Lower lobe of right lung (tissue), 2 donors: ENCODE measurements at regions not wholly inside any gene's neighbourhood (a gene's known extent, or its start where the extent isn't known, plus 50 kb on each side); places are given as distances from the start of the nearest gene placed in this dataset.

Experiments
- ATAC-seq, 2 donors: fragments of 200-7000 bp; cut with Tn5 transposase; one replicate each; pipeline ENCODE4 v1.9.1; 2020 to 2022; ENCODE audit warnings: mild to moderate bottlenecking in 2 of 2, moderate library complexity in 2 of 2
- DNase-seq: peaks from one replicate; pipeline ENCODE4 v3.0.0-alpha.2; 2020
- H3K27ac ChIP-seq: fragments of 200-600 bp; one replicate; pipeline ENCODE4 v1.8.0; 2022
- H3K27me3 ChIP-seq: fragments of 200-600 bp; one replicate; pipeline ENCODE4 v1.8.0; 2022; ENCODE audit warnings: low read depth
- H3K36me3 ChIP-seq: fragments of 200-600 bp; one replicate; pipeline ENCODE4 v1.8.0; 2022; ENCODE audit warnings: mild to moderate bottlenecking
- H3K4me1 ChIP-seq: fragments of 200-600 bp; one replicate; pipeline ENCODE4 v1.8.0; 2022
- H3K4me3 ChIP-seq: fragments of 200-600 bp; one replicate; pipeline ENCODE4 v1.8.0; 2022; ENCODE audit warnings: mild to moderate bottlenecking
- H3K9me3 ChIP-seq: fragments of 200-600 bp; one replicate; pipeline ENCODE4 v1.8.0; 2022
- intact Hi-C: fragments of 100-400 bp; cut with DNase I; formaldehyde crosslinking; loops from one replicate; pipeline ENCODE4 v1.11.0; 2022
- TF ChIP-seq, protein P1 (sequence below): fragments of 200-600 bp; IDR thresholded peaks from one replicate; pipeline ENCODE4 v1.8.0; 2022; ENCODE audit warnings: antibody characterized with exemption, mild to moderate bottlenecking
- donor health status: DM: no; HTN: yes; CAD: no; lungs with severe emphysema.

DNA sequence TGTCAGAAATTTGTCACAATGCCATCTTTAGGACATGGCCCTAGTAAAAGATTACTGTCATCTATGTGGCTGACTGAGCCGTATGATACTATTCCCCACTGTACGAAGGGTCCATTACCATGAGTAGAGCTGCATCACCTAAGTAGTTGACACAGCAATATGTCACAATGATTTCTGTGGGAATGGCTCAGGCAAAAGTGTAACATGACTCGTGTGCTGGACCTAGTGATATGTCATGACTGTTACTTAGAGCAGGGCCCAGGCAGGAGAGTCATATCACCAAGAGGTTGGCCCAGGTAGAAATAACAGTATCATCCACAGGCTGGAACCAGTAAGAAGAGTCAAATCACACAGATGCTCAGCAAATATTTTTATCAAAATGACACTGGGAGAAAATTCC is 1051.8 kb upstream of the AMELY start:
- Histone ChIP-seq H3K4me3 (no peak overlapping the region), H3K4me1 (no peaks in the 10 kb centered on the region), H3K27me3 (no peaks in the 10 kb centered on the region), H3K9me3 (no peaks in the 10 kb centered on the region), H3K36me3 (no peaks in the 10 kb centered on the region), H3K27ac (no peak overlapping the region)
- TF ChIP-seq, protein P1, sequence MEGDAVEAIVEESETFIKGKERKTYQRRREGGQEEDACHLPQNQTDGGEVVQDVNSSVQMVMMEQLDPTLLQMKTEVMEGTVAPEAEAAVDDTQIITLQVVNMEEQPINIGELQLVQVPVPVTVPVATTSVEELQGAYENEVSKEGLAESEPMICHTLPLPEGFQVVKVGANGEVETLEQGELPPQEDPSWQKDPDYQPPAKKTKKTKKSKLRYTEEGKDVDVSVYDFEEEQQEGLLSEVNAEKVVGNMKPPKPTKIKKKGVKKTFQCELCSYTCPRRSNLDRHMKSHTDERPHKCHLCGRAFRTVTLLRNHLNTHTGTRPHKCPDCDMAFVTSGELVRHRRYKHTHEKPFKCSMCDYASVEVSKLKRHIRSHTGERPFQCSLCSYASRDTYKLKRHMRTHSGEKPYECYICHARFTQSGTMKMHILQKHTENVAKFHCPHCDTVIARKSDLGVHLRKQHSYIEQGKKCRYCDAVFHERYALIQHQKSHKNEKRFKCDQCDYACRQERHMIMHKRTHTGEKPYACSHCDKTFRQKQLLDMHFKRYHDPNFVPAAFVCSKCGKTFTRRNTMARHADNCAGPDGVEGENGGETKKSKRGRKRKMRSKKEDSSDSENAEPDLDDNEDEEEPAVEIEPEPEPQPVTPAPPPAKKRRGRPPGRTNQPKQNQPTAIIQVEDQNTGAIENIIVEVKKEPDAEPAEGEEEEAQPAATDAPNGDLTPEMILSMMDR = no peak
- DNase-seq (no peak), ATAC-seq (no peak)
- intact Hi-C loops = no loop called here

DNA sequence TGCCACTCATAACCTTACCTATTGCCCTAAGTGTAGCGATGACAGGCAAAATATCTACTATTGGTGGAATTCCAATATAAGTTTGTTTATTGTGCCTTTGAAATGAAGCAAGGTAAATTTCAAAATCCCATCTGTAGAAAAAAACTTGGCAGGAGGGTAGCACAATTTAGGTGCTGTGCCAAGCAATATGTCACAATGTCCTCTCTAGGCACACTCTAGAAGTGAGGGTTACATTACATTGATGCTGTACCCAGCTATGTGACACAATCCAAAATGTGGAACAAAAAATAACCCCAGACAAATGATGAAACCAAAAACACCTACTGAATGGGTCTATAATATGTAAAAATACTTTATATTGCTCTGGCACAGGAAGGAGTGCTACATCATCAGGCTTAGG is 1050.8 kb upstream of the AMELY start:
- no peaks in the 10 kb centered on the region for H3K36me3 ChIP-seq
- ATAC-seq (no peak), DNase-seq (no peak)
- no peaks in the 10 kb centered on the region for H3K27me3 ChIP-seq
- no peak overlapping the region for H3K27ac ChIP-seq
- H3K4me3 ChIP-seq = no peak overlapping the region
- H3K4me1 ChIP-seq = no peaks in the 10 kb centered on the region
- H3K9me3 ChIP-seq = no peaks in the 10 kb centered on the region
- intact Hi-C loops = no loop called here
- TF ChIP-seq, protein P1 = no peak

DNA sequence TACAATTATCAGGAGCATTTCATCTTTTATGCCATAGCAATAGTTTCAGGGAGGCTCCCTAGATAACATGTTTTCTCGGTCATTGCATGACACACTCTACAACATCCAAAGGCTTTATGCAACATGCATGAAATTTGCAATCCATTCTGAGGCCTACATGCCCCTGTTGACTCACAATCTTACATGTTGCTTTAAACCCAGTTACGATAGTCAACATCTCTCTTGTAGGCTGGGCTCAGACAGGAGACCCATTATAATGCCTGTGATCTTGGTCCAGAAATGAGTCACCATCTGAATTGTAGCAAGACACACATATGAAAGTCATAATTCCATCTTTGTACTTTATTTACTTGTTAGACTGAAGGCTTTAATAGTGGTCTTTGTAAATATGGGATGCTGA is 1050.3 kb upstream of the AMELY start:
- H3K36me3 ChIP-seq = no peaks in the 10 kb centered on the region
- intact Hi-C loops = no loop called here
- H3K4me3 ChIP-seq = no peak overlapping the region
- ATAC-seq (no peak), DNase-seq (no peak)
- TF ChIP-seq, protein P1 = no peak
- no peaks in the 10 kb centered on the region for H3K4me1 ChIP-seq
- no peaks in the 10 kb centered on the region for H3K9me3 ChIP-seq
- no peaks in the 10 kb centered on the region for H3K27me3 ChIP-seq
- no peak overlapping the region for H3K27ac ChIP-seq

DNA sequence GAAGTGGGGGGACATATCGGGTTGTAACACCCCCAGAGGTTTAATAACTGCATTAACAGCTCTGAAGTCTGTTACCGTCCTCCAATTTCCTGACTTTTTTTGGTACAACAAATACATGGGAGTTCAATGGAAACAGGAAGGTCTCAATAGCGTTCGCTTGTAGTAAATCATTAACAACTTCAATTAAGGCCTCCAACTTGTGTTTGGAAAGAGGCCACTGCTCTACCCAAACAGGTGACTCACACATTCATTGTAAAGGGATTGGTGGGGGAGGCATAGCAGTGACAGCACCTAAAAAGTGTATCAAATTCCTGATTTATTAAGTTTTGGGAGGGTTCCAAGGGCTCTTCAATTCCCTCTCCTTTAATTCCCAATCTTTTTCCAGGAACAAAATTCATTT is 1046.2 kb upstream of the AMELY start:
- Histone ChIP-seq H3K4me3 (no peak overlapping the region), H3K9me3 (no peaks in the 10 kb centered on the region), H3K27me3 (no peaks in the 10 kb centered on the region), H3K36me3 (no peaks in the 10 kb centered on the region), H3K4me1 (no peaks in the 10 kb centered on the region), H3K27ac (no peak overlapping the region)
- no peak for ATAC-seq
- intact Hi-C loops = no loop called here
- no peak for DNase-seq
- TF ChIP-seq, protein P1 = no peak

DNA sequence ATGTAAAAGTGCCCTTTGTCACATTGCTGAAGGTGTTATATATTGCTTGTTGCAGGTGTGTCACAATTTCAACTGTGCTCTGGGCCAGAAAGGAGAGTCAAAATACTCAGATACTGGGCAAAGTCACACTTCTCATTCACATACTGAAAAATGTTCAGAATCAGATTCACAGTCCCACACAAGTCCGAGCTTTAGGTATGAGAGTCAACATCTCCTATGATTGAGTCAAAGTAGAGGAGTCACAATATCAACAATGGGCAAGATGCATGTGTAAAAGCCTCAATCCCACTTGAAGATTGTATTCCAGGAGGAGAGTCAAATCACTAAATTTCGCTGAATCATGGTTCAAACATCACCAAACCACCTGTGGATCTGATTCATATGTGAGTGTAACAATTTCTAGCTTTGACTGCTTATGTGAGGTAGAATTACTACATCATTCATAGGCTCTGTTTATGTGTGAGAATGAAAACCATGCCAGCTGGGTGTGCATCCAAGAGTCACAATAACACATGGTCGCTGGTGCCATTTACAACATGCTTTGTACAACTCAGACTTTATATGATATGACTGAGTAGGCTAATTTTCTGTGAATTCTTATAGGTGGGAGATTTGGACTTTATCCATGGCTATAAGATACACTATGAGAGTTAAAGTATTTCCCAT is 1039.8 kb upstream of the AMELY start:
- Histone ChIP-seq H3K27me3 (no peaks in the 10 kb centered on the region), H3K27ac (no peak overlapping the region), H3K9me3 (no peaks in the 10 kb centered on the region), H3K36me3 (no peaks in the 10 kb centered on the region), H3K4me3 (no peak overlapping the region), H3K4me1 (no peaks in the 10 kb centered on the region)
- ATAC-seq = no peak
- DNase-seq = no peak
- TF ChIP-seq, protein P1 = no peak
- intact Hi-C loops = no loop called here
